HG03097 (cell line): ENCODE measurements at regions not wholly inside any gene's neighbourhood (a gene's known extent, or its start where the extent isn't known, plus 50 kb on each side); places are given as distances from the start of the nearest gene placed in this dataset.

Experiments used
- ATAC-seq: cut with Tn5 transposase; IDR thresholded peaks from one replicate; pipeline ENCODE4 v1.9.1; 2021; ENCODE audit not compliant: unreplicated experiment, low FRiP score

- ATAC-seq: no peak
Measured at GRCh38 chr6:21648475-21649050, 55.0 kb downstream of the SOX4 start.

- ATAC-seq: no peak
Measured at GRCh38 chr6:21653323-21653722, 59.8 kb downstream of the SOX4 start.

- ATAC-seq: no peak
Measured at GRCh38 chr6:21653905-21654304, 60.4 kb downstream of the SOX4 start.

GRCh38 chr6:21654361-21654760, 60.8 kb downstream of the SOX4 start:
- no peak for ATAC-seq

- ATAC-seq: no peak
Measured at GRCh38 chr6:21663966-21664313, 70.4 kb downstream of the SOX4 start.

GRCh38 chr6:21664314-21665109, 71.0 kb downstream of the SOX4 start:
- no peak for ATAC-seq

- no peak for ATAC-seq
Measured at GRCh38 chr6:21665110-21665391, 71.5 kb downstream of the SOX4 start.

- ATAC-seq: no peak
Measured at GRCh38 chr6:21665392-21666200, 72.0 kb downstream of the SOX4 start.

- no peak for ATAC-seq
Measured at GRCh38 chr6:21666201-21666691, 72.7 kb downstream of the SOX4 start.

- ATAC-seq: no peak
Measured at GRCh38 chr6:21666853-21667681, 73.5 kb downstream of the SOX4 start.

GRCh38 chr6:21668795-21669194, 75.2 kb downstream of the SOX4 start:
- ATAC-seq: no peak

GRCh38 chr6:21676769-21677168, 83.2 kb downstream of the SOX4 start:
- ATAC-seq: no peak

- no peak for ATAC-seq
Measured at GRCh38 chr6:21678990-21679389, 85.4 kb downstream of the SOX4 start.

GRCh38 chr6:21679761-21680265, 86.3 kb downstream of the SOX4 start:
- no peak for ATAC-seq

GRCh38 chr6:21680611-21681010, 87.1 kb downstream of the SOX4 start:
- ATAC-seq: no peak

- no peak for ATAC-seq
Measured at GRCh38 chr6:21690489-21690888, 96.9 kb downstream of the SOX4 start.

GRCh38 chr6:21691685-21692346, 98.3 kb downstream of the SOX4 start:
- ATAC-seq: no peak

- ATAC-seq: no peak
Measured at GRCh38 chr6:21692721-21693120, 99.2 kb downstream of the SOX4 start.

GRCh38 chr6:21694168-21694567, 100.6 kb downstream of the SOX4 start:
- ATAC-seq: no peak
